ENCODE measurements at regions not wholly inside any gene's neighbourhood (a gene's known extent, or its start where the extent isn't known, plus 50 kb on each side); places are given as distances from the start of the nearest gene placed in this dataset.
A peak's percentile ranks its signal among the peaks of the same experiment; 100 is the strongest.
"Not testable (repeated sequence)": the region's sequence is repeated elsewhere in the genome, so short reads cannot be mapped to it uniquely, and the experiment has no call there.

DNA sequence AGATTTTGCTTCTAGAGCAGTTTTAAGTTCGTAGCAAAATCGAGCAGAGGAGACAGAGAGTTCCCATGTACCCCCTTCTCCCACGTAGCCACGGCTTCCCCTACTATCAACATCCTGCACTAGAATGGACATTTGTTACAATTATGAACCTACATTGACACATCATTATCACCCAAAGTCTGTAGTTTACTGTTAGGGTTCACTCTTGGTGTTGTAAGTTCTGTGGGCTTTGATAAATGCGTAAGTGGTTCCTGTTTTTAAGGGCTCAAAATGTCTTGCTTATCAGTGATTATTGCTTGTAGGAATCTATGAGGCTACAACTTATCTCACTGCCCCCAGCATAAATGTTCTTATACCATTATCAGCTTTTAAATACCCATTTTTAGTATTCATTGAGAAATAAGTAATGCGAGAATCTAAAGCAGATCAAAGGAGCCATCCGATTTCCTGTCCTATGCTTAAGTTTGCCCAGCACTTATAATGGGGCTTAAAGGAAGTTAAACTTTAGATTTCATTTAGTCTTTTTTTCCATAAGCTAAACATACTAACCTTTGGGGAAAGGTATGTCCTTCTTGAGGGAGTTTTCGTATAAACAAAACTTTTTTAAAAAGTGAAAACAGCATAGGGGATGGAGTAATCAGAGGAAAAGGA lies 118.7 kb downstream of the HAUS1 start:
- intact Hi-C loops (cut with DNase I) = no loop called here
- no peak for ATAC-seq

DNA sequence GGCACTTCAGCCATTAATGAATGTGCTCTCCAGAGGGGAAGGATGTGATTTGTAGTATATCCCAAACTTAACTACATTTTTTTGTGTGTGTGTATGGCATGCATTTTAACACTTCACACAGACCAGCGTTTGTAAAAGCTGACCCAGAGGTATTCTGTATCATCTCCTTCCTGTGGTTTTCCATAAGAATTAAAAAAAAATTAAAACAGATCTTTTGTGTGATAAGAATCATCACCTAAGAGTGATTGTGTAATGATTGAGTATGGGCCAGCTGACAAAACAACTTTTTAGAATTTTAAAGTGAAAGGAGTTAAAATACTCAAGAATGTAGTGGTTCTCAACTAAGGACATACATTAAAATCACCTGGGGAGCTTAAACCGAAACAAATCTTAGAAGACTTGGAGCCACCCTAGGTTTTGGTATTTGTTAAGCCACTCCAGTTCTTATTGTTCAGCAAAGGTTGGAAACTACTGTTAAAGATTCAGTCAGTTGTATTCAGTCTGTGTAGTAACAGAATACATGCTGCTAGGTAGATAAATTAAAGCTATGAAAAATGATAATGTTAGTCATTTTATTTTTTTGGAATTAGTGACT lies 120.1 kb downstream of the HAUS1 start:
- no peak for DNase-seq (ENCODE audit: low spot score)
- intact Hi-C loops (cut with DNase I) = no loop called here
- no peak for ATAC-seq

More for the DNA sequence above, 118.7 kb downstream of the HAUS1 start:
- DNase-seq (ENCODE audit: low spot score) = no peak

DNA sequence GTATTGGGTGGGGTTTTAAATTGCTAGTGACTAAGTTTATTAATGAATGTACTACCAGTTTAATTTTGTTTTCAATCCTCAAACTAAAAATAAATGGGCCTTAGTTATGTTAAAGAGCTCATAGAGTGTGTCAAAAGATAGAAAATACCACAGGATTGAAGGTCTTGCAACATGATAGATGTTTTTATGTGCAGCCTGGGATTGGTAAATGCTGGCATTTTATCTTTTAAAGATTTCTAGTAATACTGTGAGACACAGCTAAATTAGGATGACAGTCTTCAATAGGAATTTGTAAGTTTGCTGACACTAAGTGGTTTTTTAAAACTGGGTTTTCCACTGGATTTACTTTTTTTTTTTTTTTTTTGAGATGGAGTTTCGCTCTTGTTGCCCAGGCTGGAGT lies 122.3 kb downstream of the HAUS1 start:
- DNase-seq (ENCODE audit: low spot score) (no peak), ATAC-seq (no peak)
- intact Hi-C loops (cut with DNase I) = no loop called here

DNA sequence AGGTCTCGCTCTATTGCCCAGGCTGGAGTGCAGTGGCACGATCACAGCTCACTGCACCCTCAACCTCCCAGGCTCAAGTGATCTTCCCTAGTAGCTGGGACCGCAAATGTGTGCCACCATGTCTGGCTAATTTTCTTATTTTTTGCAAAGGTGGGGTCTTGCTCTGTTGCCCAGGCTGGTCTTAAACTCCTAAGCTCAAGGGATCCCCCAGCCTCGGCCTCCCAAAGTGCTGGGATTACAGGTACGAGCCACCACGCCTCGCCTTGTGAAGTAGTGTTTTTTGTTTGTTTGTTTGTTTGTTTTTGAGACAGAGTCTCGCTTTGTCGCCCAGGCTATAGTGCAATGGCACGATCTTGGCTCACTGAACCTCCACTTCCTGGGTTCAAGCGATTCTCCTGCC lies 125.5 kb downstream of the HAUS1 start:
- DNase-seq (ENCODE audit: low spot score); ATAC-seq; intact Hi-C loops (cut with DNase I): not testable (repeated sequence)

DNA sequence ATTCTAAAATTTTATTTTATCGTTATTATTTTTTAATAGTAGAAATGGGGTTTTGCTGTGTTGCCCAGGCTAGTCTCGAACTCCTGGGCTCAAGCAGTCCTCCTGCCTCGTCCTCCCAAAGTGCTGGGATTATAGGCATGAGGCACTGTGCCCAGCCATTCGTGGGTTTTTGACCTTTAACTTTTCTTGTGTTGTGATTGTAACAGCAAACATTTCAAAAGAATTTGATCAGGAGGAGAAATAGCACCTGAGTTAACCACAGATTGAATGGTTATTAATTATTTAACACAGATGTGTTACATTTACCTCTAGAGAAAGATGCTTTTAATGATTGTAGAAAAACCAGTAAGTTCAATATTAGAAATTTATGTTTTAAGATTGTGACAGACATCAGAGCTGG lies 132.0 kb downstream of the HAUS1 start:
- ATAC-seq = no peak
- no peak for DNase-seq (ENCODE audit: low spot score)
- intact Hi-C loops (cut with DNase I) = no loop called here

DNA sequence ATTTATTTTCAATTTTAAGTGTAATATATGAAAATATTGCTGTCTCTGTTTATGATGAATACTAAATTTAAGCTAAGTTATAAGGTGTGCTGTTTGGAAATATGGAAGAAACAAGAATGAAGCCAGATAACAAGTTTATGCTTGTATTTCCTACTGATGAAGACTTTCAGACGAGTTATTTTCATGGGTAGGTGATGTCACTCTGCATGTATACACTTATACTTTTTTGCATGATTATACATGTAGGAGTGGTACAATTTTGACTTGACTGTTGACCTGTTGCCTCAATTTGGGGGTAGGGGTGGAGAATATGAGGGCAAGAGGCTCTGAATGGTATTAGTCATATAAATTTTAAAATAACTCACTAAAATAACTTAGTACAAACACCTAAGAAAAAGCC lies 133.7 kb downstream of the HAUS1 start:
- intact Hi-C loops (cut with DNase I) = no loop called here
- DNase-seq (ENCODE audit: low spot score) = no peak
- no peak for ATAC-seq

DNA sequence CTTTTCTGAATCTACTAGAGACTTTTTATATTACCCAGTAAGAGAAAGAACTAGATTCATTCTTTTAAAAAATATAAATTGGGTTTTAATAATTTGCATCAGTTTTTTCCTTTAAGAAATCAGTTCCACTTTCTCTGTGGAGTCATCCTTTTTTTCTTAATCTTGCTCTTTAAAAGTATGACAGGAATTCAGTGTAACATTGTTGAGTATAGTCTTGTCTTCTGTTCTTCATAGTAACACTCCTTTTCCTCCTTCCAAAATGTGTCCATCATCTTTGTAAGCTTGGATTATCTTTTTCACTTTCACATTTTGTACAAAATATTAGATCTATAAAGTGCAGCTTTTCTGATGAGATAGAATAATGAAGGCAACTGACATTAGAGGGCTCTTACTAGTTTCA lies 135.4 kb downstream of the HAUS1 start:
- no peak for DNase-seq (ENCODE audit: low spot score)
- intact Hi-C loops (cut with DNase I) = no loop called here
- no peak for ATAC-seq

DNA sequence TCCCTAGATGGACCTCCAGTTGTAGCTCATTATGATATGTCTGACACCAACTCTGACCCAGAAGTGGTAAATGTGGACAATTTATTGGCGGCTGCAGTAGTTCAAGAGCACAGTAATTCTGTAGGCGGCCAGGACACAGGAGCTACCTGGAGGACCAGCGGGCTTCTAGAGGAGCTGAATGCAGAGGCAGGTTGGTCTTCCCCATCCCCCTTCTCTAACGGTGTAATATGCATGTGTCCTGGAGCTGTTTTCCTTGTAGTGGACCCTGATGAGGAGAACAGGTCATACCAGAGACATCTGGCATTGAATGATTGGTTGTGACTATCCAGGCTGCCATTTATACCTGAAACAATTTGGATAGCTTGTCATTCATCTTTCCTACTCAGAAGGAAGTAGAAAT lies 135.8 kb downstream of the HAUS1 start:
- intact Hi-C loops (cut with DNase I) = no loop called here
- DNase-seq (ENCODE audit: low spot score) (no peak), ATAC-seq (no peak)

DNA sequence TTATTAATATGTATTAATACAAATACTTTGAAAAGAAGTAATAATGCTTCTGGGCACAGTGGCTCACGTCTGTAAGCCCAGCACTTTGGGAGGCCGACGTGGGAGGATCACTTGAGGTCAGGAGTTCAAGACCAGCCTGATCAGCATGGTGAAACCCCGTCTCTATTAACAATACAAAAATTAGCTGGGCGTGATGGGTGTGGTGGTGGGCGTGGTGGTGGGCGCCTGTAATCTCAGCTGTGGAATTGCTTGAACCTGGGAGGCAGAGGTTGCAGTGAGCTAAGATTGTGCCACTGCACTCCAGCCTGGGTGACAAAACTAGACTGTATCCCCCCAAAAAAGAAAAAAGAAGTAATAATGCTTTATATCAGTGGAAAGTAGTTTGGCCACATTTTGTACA lies 137.2 kb downstream of the HAUS1 start:
- intact Hi-C loops (cut with DNase I) = not testable (repeated sequence)

DNA sequence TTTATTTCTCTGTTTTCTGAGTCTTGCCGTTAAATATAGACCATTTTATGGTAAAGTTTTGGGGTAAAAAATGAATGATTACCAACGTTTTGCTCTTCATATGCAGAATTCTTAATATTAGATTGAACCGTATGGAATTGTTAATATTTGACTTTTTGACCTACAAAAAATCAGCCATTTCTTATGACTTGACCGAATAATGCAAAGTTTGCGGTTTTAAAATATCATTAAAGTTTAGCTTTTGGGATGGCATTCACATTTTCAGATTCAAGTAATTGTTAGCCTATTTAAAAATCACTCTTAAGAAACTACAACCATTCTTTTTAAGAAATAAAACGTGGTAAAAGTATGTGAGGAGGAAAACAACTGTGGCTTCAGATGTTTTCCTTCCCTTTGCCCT lies 138.0 kb downstream of the HAUS1 start:
- ATAC-seq (no peak), DNase-seq (ENCODE audit: low spot score) (no peak)
- intact Hi-C loops (cut with DNase I) = no loop called here

More for the DNA sequence above, 137.2 kb downstream of the HAUS1 start:
- ATAC-seq; DNase-seq (ENCODE audit: low spot score): not testable (repeated sequence)

DNA sequence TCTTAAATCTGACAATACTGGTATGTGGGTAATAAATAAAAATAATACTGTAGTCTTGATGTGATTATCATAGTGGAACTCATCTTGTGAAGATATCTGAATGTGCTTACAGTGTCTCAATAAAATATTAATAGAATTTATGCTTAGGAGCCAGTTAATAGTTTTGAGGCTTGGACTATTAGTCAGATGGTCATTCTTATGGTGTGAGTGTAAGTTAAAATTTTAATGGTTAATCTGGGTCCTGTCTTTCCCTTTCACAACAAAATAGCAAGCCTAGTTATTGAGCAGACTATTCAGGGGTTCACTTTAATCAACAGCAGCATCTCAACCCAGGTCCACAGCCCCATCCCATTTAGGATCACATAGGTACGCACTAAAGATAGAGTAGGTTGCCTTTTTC lies 138.9 kb downstream of the HAUS1 start:
- intact Hi-C loops (cut with DNase I) = no loop called here
- ATAC-seq (no peak), DNase-seq (ENCODE audit: low spot score) (no peak)

DNA sequence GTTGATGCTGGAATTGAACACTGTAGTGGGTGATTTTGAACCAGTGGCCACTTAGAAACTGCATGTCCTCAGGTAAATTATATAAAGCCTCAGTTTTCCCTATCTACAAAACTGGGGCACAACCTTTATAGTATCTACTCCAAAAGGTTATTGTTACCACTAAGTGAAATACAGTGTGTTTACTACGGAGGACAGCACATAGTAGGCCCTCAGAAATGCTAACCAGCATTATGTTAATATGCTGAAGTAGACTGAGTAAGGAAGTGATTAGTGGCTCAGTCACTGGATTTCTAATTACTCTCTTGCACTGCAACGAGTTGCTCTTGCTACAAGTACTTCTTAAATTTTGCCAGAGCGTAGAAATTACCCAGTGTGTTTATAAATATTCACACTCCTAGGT lies 139.5 kb downstream of the HAUS1 start:
- ATAC-seq (no peak), DNase-seq (ENCODE audit: low spot score) (no peak)
- intact Hi-C loops (cut with DNase I) = no loop called here

DNA sequence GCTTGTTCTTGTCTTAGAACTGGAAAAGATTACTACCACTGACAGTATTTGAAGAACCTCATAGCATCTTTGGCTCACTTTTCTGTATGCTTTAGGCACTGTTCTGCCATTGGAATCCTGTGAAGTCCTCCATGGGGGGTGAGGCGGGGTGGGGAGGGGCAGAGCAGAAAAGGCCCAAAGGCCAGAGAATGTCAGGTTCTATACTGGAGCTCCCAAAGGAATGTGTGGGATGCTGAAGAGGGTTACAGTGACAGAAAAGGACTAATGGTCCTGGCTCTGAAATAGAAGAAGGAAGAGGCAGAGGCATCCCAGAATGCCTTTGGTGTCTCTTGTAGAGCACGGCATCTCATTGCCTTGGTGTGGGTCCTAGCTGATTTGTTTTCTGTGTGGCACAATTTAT lies 141.9 kb downstream of the HAUS1 start:
- no peak for DNase-seq (ENCODE audit: low spot score)
- ATAC-seq = no peak
- intact Hi-C loops (cut with DNase I) = no loop called here

DNA sequence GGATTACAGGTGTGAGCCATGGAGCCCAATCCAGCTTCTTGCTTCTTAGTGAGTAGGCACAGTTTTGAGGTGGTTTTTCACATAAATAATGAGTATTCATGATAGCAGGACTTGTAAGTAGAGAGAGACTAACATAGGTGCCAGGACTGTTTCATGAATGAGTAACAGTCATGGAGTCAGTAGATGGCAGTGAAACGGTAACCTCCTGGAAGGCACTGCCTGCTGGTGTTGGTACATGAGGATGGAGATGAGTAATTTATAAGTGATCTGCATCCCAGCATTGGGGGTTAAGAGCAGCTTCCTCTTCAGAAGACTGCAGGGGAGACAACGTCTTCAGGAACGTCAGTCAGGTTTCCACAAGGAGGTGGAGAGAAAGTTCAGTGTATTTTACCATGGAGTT lies 143.8 kb downstream of the HAUS1 start:
- no peak for DNase-seq (ENCODE audit: low spot score)
- intact Hi-C loops (cut with DNase I) = no loop called here
- ATAC-seq = no peak

DNA sequence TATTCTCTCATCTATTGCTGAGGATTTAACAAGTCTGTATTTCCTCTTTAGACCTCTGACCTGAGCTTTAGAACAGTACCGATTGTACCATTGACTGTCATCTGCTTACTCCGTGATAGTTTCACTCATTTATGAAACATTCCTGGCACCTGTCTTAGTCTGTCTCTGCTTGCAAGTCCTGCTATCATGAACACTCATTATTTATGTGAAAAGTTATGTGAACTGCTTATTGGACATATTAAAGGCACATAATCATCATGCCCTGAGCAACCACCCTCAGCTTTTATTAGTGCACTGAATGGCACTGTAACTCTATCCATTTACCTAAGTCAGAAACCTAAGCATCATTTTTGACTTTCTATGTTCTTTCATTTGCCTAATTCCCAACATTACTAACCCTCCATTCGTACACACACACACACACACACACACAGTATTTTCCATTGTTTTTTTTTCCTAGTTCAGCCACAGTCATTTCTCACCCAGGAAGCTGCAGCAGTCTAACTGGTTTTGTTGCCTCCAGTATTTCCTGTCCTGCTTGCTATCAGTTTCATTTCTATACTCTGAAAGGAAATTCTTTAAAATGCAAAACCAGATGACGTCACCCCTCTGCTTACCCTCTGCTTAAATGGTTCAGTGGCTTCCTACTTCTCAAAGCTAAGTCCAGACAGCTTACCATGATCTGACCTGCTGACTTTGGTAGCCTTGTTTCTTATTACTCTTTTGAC lies 146.1 kb downstream of the HAUS1 start:
- ATAC-seq = peak; percentile 76
- intact Hi-C loops (cut with DNase I) = no loop called here
- DNase-seq (ENCODE audit: low spot score) = no peak

DNA sequence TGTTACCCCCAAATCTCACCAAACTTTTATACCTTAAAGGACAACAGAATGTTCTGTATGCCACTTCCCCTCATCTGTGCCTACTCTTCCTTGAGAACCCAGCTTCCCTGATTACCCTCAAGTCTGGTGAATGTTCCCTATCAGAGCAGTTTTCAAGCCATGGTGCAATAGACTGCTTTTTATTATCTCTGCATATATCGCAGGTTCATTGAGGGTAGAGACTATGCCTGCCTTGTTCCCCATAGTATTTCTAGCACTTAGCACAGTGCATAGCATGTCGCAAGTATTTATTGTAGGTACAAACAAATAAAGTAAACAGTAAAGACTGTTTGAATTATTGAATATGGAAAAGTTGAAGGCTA lies 146.6 kb downstream of the HAUS1 start:
- DNase-seq (ENCODE audit: low spot score) (no peak), ATAC-seq (peak; percentile 17)
- intact Hi-C loops (cut with DNase I) = no loop called here

DNA sequence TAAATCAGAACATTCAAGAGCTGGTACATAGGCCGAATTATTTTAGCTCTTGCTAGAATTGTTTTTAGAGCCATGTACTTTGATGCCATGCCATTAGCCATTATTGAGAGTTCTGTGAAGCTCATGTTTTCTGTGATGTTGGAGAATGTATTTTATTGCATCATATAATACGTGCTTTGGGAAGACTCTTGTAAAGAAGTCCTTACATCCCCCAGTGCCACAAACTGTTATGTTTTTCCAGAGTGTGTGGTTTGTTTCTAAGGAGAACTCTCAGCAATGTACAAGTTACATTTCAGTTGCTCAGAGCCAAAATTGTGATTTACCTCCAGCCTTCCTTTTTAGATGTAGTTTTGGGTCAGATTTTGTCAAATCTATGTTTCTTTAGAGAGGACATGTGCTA lies 148.6 kb downstream of the HAUS1 start:
- ATAC-seq (no peak), DNase-seq (ENCODE audit: low spot score) (no peak)
- intact Hi-C loops (cut with DNase I) = no loop called here

DNA sequence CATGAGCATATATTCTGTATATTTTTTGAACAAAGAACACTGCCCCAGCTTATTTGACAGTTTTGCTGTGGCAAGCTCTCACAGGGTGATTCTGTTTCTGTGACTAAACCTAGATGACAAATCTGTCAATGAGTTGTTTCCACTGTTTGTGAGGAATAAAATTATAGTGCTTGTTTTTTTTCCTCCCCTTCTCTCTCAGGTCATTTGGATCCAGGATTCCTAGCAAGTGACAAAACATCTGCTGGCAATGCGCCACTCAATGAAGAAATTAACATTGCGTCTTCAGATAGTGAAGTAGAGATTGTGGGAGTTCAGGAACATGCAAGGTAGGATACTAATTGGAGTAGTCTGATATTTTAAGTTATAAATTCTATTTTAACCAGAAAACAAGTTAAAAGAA lies 149.3 kb downstream of the HAUS1 start:
- intact Hi-C loops (cut with DNase I) = no loop called here
- DNase-seq (ENCODE audit: low spot score) (no peak), ATAC-seq (no peak)

DNA sequence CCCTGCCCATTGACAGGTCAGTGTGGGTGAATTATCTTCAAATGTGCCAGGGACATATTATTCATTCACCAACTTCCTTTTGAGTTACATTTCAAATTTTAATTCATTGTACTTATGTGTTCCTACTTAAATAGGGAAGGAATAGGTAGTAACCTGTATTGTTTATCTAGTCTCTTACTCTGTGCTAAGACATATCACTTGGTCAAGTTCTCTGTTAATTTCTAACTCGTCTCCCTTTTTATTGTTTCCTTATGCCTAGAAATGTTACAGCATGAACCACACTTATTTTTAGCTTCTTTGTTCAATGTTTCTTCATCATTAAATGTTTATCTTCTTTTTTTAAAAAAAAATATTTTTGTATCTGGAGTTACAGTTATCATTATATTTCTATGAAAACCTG lies 151.9 kb downstream of the HAUS1 start:
- intact Hi-C loops (cut with DNase I) = no loop called here
- no peak for DNase-seq (ENCODE audit: low spot score)
- ATAC-seq = no peak

DNA sequence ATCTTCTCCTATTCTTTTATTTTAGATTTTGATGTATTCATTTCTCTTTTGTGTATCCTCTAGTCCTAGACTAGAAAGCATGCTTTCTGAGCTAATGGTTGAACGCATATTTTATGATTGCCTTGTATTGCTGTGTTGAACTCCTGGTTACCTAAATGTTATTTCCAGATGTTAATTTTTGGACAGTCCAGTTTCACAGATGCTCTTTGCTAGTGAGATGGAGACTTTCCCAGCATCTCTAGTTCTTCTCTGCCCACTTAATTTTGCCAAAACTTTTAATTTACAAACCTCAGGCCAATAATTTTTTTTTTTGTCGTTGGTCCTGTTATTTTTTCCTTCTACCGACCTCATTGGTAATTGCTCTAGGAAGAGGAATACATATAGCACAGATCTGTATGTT lies 153.2 kb downstream of the HAUS1 start:
- intact Hi-C loops (cut with DNase I) = no loop called here
- no peak for DNase-seq (ENCODE audit: low spot score)
- no peak for ATAC-seq
